HG02678 (cell line): ENCODE measurements at regions not wholly inside any gene's neighbourhood (a gene's known extent, or its start where the extent isn't known, plus 50 kb on each side); places are given as distances from the start of the nearest gene placed in this dataset.
"Not testable (repeated sequence)": the region's sequence is repeated elsewhere in the genome, so short reads cannot be mapped to it uniquely, and the experiment has no call there.

Experiments used
- ATAC-seq: cut with Tn5 transposase; IDR thresholded peaks from one replicate; pipeline ENCODE4 v1.9.1; 2021; ENCODE audit warnings: mild to moderate bottlenecking, moderate library complexity; ENCODE audit not compliant: unreplicated experiment

DNA sequence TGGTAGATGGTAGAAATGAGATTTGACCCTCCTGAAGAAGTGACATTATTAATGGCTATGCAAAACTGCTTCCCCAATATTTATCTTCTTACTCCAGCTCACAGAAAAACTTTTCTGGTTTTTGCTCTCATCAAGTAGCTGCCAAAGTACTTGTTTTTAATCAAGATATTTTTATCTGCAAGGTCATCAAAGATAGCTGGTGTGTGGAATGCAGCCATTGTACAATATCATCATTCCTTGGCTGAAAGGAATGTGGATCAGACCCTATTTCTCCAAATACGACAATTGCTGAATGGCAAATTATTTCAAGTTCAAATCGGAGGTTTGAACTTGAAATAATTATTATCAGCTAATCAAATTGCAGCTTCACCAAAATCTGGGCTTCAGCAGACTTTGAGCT lies 126.9 kb upstream of the SLC7A14 start:
- ATAC-seq: no peak

- ATAC-seq: no peak
These were observed 126.5 kb upstream of the SLC7A14 start for GRCh38 chr3:170712336-170712735.

DNA sequence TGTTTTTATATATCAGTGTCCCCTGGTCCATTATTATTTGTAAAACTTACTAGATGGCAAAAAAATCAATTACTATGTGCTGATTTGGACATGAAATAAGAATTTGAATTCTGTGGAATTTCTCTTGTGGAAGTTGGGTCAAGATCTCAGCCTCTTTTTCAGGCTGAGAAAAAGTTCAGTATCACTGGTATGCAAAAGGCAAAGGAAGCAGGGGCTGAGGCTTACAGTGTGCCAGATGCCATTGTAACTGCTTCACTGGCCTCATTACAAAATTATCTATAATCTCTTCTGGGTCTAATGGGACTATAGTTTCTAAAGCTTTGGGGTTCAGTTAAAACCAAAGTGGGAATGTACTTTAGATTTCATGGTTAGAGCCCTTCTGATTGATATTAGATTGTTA lies 125.9 kb upstream of the SLC7A14 start:
- no peak for ATAC-seq

GRCh38 chr3:170709046-170709445 lies 123.2 kb upstream of the SLC7A14 start:
- no peak for ATAC-seq

GRCh38 chr3:170707899-170708298 lies 122.0 kb upstream of the SLC7A14 start:
- no peak for ATAC-seq

DNA sequence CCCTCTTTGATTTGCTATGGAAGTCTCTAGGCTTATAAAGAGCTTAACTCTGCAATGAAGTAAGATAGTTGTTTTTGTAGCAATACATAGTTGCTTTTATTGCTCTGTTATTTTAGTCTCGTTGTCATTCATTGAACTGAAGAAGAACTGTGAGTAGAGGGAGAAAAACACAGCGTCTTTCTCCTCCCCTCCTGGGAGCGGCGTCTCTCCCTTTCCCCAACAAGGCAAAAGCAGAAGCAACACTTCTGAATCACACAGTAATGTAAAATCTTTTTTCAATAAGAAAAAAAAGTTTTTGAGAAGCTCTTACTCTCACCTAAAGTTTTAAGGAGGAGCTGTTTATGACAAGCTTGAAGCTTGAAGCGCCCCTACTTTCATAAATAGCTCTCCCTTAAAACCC lies 119.3 kb upstream of the SLC7A14 start:
- no peak for ATAC-seq

DNA sequence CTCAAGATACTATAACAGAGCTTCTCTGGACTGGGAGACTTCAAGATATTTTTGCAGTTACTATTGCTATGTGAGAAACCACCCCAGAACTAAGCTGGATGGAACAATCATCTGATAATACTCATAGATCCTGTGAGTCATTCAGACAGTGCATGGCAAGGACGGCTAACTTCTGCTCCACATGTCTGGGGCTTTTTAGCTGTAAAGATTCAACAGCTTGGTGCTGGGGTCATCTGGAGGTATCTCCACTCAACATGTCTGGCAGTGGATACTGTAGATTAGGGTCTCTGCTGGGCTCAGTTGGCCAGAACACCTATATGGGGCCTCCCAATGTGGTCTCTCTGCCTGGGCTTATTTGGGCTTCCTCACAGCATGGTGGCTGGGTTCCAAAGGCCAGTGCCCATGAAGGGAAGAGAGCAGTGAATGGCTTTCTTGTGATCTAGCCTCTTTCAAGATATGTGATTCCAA lies 117.3 kb upstream of the SLC7A14 start:
- ATAC-seq: no peak

- no peak for ATAC-seq
These were observed 116.1 kb upstream of the SLC7A14 start for GRCh38 chr3:170701696-170702678.

- ATAC-seq: no peak
These were observed 114.2 kb upstream of the SLC7A14 start for GRCh38 chr3:170700054-170700404.

DNA sequence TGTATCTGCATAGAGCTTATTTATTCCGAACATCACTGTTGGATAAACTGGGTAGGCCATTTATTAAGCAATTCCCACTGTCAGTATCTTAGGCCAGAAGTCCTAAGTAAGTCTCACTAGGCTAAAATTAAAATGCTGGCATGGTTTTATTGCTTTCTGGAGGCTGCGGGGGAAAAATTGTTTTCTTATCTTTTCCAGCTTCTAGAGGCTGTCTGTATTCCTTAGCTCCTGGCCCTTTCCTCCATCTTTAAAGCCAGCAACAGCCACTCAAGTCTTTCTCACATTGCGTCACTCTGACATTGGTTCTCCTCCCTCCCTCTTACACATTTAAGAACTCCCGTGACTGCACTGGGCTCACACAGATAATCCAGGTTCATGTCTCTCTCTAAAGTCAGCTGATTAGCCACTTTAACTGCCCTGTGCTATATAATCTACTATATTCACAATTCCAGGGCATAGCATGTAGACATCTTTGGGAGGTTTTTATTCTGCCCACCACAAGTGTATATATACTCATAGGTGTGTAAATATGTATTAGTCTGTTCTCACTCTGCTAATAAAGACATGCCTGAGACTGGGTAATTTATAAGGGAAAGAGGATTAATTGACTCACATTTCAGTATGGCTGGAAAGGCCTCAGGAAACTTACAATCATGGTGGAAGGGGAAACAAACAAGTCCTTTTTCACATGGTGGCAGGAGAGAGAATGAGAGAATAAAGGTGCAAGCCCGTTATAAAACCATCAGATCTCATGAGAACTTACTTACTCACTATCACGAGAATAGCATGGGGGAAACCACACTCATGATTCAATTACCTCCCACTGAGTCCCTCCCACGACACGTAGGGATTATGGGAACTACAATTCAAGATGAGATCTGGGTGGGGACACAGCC lies 113.5 kb upstream of the SLC7A14 start:
- ATAC-seq: no peak

DNA sequence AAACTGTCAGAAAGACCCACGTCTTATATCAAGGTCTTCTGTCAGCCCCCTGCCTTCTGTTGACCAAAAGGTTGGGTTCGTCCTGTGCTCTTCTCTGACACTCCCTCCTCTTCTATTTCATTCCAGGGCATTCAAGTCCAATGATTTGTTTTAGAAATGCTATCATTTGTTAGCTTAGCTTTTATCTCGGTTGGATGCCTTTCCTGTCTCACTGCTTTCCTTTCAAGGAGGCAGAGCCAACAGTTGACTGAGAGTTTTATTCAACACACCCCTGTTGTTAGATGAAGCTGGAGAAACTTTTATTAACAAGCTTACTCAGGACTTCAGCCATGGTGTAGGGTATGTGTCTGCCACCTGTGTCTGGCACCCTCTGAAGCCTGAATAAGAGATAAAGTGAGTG lies 112.0 kb upstream of the SLC7A14 start:
- no peak for ATAC-seq

- ATAC-seq: no peak
These were observed 111.3 kb upstream of the SLC7A14 start for GRCh38 chr3:170697131-170697530.

DNA sequence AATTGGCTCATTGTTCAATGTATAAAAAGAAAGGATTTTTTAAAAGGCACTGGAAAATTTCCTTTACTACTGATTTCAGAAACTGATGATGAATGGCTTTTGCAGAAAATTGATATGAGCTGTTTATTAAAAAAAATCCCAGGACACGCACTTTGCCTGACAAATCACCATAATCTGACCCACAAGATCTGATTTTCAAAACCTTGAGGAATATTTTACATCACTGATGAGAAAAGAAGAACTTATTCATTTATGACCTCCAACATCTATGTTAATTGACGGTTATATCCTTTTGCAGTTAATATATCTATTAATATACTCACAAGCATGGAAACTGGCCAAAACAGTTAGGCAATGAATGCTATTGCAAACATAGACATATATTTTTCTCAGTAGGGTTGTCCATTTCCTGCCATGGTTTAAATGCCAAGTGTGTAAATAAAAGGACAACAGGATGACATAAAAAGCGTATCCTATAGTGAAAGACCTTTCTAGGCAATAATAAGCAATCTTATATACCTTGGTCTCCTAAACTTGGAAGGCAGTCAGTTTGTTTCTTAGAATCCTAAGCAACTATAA lies 109.7 kb upstream of the SLC7A14 start:
- no peak for ATAC-seq

- no peak for ATAC-seq
These were observed 106.8 kb upstream of the SLC7A14 start for GRCh38 chr3:170692720-170693119.

- ATAC-seq: no peak
These were observed 104.7 kb upstream of the SLC7A14 start for GRCh38 chr3:170690661-170690981.

- peak; percentile 65 for ATAC-seq
These were observed 104.2 kb upstream of the SLC7A14 start for GRCh38 chr3:170689893-170690660.

- ATAC-seq: no peak
These were observed 103.5 kb upstream of the SLC7A14 start for GRCh38 chr3:170689296-170689829.

DNA sequence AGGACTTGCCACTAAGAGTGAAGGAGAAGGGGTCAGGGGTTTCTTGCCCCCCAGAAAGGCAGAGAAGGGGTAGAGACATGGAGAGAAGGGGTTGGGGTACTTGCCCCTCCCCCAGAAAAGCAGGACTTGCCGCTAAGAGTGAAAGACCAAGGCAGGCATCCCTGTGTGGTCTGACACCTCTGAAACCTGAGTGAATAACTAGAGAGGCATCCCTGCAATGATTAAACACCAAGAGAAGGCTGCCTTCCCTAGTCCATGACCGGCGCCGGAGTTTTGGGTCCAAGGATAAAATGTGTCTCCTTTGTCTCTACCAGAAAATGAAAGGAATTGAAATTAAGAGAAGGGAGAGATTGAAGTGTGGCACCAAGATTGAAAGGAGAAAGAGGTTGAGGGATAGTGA lies 102.3 kb upstream of the SLC7A14 start:
- ATAC-seq: not testable (repeated sequence)

DNA sequence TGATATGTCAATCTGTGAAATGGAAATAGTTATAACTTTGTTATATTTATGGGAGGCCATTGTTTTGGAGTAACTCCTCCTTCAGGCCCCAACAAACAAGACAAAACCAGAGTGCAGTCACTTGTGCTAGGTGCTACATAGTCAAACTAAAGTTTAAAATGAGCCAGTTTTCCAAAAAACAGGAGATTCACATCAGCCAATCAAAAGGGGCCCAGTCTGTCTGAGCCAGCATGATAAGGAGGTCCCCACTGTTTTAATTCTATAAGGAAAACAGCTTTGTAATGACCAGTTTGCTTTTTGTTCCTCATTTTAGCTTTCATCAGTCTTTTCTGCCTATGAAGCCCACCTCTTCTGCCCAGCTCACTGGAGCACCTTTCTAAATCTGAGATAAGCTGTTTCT lies 94.7 kb upstream of the SLC7A14 start:
- no peak for ATAC-seq

- ATAC-seq: no peak
These were observed 93.3 kb upstream of the SLC7A14 start for GRCh38 chr3:170679190-170679589.
